ENCODE measurements at regions not wholly inside any gene's neighbourhood (a gene's known extent, or its start where the extent isn't known, plus 50 kb on each side); places are given as distances from the start of the nearest gene placed in this dataset.

- TF ChIP-seq CTCF (IDR thresholded peaks at IDR 0.05; ENCODE audit: low read depth, low read length, poor library complexity, severe bottlenecking), result no peak
- no peak for TF ChIP-seq EZH2phosphoT487 (IDR thresholded peaks at IDR 0.05; ENCODE audit: borderline replicate concordance, low read length)
Observed at GRCh38 chr2:8490166-8490721, 191.6 kb upstream of the ID2 start.

Measured in DOHH2 (cell line).